ENCODE measurements at regions not wholly inside any gene's neighbourhood (a gene's known extent, or its start where the extent isn't known, plus 50 kb on each side); places are given as distances from the start of the nearest gene placed in this dataset.

DNA sequence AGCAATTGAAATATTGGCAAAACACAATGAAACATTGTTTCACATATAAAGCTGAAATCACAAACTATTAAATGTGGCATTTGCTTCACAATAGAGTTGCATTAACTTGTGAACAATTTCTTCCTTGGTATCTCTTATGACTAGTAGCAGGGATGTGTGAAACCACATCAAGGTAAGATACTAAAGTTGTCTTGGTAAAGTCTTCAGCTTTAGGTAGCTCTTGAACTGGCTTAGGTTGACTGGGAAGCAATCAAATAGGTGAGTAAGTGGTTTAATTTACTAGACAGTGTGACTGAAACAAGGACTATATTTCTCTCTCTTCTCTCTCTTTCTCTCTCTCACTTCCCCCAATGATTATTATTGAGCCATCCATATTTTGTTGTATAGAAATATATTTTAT lies 141.5 kb upstream of the KCNK2 start (continued):
- TF ChIP-seq ZNF12 (CRISPR knock-in tag; IDR thresholded peaks at IDR 0.05) = no peak
- no peak for TF ChIP-seq ZSCAN25 (CRISPR knock-in tag; IDR thresholded peaks at IDR 0.05)
- no peak for TF ChIP-seq ZNF816 (CRISPR knock-in tag; IDR thresholded peaks at IDR 0.05; ENCODE audit: borderline replicate concordance)
- TF ChIP-seq, protein P1, sequence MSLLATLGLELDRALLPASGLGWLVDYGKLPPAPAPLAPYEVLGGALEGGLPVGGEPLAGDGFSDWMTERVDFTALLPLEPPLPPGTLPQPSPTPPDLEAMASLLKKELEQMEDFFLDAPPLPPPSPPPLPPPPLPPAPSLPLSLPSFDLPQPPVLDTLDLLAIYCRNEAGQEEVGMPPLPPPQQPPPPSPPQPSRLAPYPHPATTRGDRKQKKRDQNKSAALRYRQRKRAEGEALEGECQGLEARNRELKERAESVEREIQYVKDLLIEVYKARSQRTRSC (CRISPR knock-in tag; IDR thresholded peaks at IDR 0.05; ENCODE audit: low read depth) = no peak
- no peak for TF ChIP-seq EP300 (IDR thresholded peaks at IDR 0.05; ENCODE audit: low read depth in 2 of 2, low read length in 2 of 2)
- no peak for TF ChIP-seq EP300 (CRISPR knock-in tag; IDR thresholded peaks at IDR 0.05; ENCODE audit: borderline replicate concordance)
- TF ChIP-seq SP2 (CRISPR knock-in tag; IDR thresholded peaks at IDR 0.05) = no peak
- TF ChIP-seq REL (CRISPR knock-in tag; conservative IDR thresholded peaks at IDR 0.05) = no peak
- no peak for TF ChIP-seq LCORL (IDR thresholded peaks at IDR 0.05)
- no peak for TF ChIP-seq LCORL (CRISPR knock-in tag; IDR thresholded peaks at IDR 0.05)
- TF ChIP-seq IKZF1 (IDR thresholded peaks at IDR 0.05) = no peak
- TF ChIP-seq HNF4G (IDR thresholded peaks at IDR 0.05; ENCODE audit: borderline replicate concordance, low read depth, low read length) = no peak
- TF ChIP-seq HNF4G (CRISPR knock-in tag; IDR thresholded peaks at IDR 0.05; ENCODE audit: borderline replicate concordance, low read depth) = no peak
- TF ChIP-seq ZNF615 (CRISPR knock-in tag; IDR thresholded peaks at IDR 0.05; ENCODE audit: borderline replicate concordance) = no peak

DNA sequence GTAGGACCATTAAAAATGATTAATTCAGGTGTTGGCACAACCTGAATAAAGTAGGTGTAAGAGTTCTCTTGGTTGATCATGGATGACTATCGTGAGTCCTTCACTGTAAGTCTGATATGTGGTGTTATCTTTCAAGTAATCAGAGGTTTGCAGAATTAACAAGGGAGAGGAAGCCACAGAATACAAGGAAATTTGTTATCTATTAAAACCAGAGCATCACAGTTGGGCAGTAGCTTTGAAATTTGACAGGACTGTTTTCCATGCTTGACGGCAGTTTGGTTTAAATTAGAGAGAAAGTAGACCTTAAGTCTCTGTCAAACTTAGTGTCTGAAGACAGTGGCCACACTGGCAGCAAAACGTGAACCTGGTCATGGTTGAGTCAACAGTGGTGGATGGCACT lies 139.5 kb upstream of the KCNK2 start:
- ATAC-seq (no peak), DNase-seq (ENCODE audit: low spot score) (no peak), FAIRE-seq (no peak)
- H3K9me3 ChIP-seq (ENCODE audit: low read length) = no peaks in the 10 kb centered on the region
- no peaks in the 10 kb centered on the region for H3K79me2 ChIP-seq (ENCODE audit: insufficient read depth, low read length)
- no peaks in the 10 kb centered on the region for H3K4me1 ChIP-seq (ENCODE audit: insufficient read depth, low read length)
- intact Hi-C loops (cut with micrococcal nuclease; ENCODE audit: unreplicated experiment) = no loop called here
- no peak overlapping the region for H3K9ac ChIP-seq (ENCODE audit: insufficient read depth, low read depth, low read length)
- H3K4me2 ChIP-seq (ENCODE audit: low read depth, low read length) = no peak overlapping the region
- no peaks in the 10 kb centered on the region for H3K36me3 ChIP-seq (replicated peaks in 1 of 2; ENCODE audit: control insufficient read depth in 1 of 2, insufficient read depth in 2 of 2, low read length in 2 of 2)
- TF ChIP-seq MEIS2 (CRISPR knock-in tag; IDR thresholded peaks at IDR 0.05) = no peak
- TF ChIP-seq ZNF24 (IDR thresholded peaks at IDR 0.05) = no peak
- no peak for TF ChIP-seq HNF4A (CRISPR knock-in tag; IDR thresholded peaks at IDR 0.05)
- TF ChIP-seq ZNF510 (CRISPR knock-in tag; IDR thresholded peaks at IDR 0.05; ENCODE audit: low read depth) = no peak
- TF ChIP-seq ZNF317 (CRISPR knock-in tag; IDR thresholded peaks at IDR 0.05) = no peak
- CTCF ChIA-PET (ENCODE audit: low intra/inter-chr PET ratio, low total read pairs) = no interaction called here
- in situ Hi-C loops (cut with HindIII; ENCODE audit: extremely low pct_ligation_motif_present, low pct_unique_long_range_greater_than_20kb) = no loop called here
- no peak overlapping the region for H3K27ac ChIP-seq (ENCODE audit: extremely low read length, insufficient read depth, low read length)
- POLR2A ChIA-PET = no interaction called here
- H3K4me3 ChIP-seq (replicated peaks in 1 of 3; ENCODE audit: insufficient read depth in 1 of 3, low read depth in 2 of 3, low read length in 3 of 3) = no peak overlapping the region
- no TSS peak for BruUV-seq (replicated peaks)
- no peak overlapping the region for H2AFZ ChIP-seq (ENCODE audit: low read length)
- 2% methylated on average over 3 of the region's 3 CpGs for WGBS (ENCODE audit: low lambda C conversion rate)
- no peaks in the 10 kb centered on the region for H4K20me1 ChIP-seq (ENCODE audit: insufficient read depth, low read length)
- no peaks in the 10 kb centered on the region for H3K27me3 ChIP-seq (ENCODE audit: control insufficient read depth in 1 of 2, insufficient read depth in 2 of 2, low read length in 2 of 2)

All from HepG2 (cell line).